Upper lobe of left lung (tissue), 4 donors: ENCODE measurements at regions not wholly inside any gene's neighbourhood (a gene's known extent, or its start where the extent isn't known, plus 50 kb on each side); places are given as distances from the start of the nearest gene placed in this dataset.

Source experiments
- EP300 ChIP-seq, 4 donors: sonication (generic); formaldehyde crosslinking; IDR thresholded peaks; one replicate each; pipeline ENCODE4 v1.5.1; 2017; ENCODE audit warnings: antibody characterized with exemption in 4 of 4, control low read depth in 2 of 4
- POLR2A ChIP-seq, 4 donors: fragments of 450-650 bp; IDR thresholded peaks; one replicate each; pipeline ENCODE4 v1.5.1; 2016 to 2017; ENCODE audit warnings: antibody characterized with exemption in 4 of 4, mild to moderate bottlenecking in 2 of 4
- POLR2AphosphoS5 ChIP-seq, 2 donors: sonication (generic); formaldehyde crosslinking; IDR thresholded peaks; one replicate each; pipeline ENCODE4 v1.5.1; 2017; ENCODE audit warnings: antibody characterized with exemption in 2 of 2
- TF ChIP-seq, protein P1 (sequence below), 6 experiments: fragments of 450-650 bp in 4 of 6; fragments of 200-600 bp in 2 of 6; sonication (generic) in 2 of 6; IDR thresholded peaks; one replicate each; pipeline ENCODE4 v1.5.1; 2016 to 2019; ENCODE audit warnings: antibody characterized with exemption in 6 of 6

DNA sequence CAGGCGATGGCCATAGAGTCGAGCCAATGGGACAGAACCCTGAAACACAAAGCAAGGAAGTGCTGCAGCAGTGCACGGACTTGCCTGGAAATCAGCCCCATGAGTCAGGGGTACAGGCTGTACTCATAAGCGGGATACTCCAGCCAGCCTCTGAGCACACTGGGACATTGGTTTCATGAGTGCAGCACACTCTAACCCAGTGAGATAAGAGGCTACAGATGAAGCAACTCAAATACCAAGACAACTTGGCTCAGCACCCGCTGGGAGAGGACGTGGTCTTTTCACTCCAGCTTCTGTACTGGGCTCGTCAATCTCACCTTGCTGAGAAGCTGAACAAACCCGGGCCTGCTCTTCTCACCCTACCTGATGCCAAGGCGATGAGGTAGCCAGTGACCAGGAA lies 98.2 kb downstream of the AXIN2 start:
- peak; percentile 98 to 99 for TF ChIP-seq POLR2AphosphoS5 (IDR thresholded peaks at IDR 0.05)
- peak in 1 of 4 donors; percentile 43 for TF ChIP-seq POLR2A (IDR thresholded peaks at IDR 0.05)
- TF ChIP-seq, protein P1, sequence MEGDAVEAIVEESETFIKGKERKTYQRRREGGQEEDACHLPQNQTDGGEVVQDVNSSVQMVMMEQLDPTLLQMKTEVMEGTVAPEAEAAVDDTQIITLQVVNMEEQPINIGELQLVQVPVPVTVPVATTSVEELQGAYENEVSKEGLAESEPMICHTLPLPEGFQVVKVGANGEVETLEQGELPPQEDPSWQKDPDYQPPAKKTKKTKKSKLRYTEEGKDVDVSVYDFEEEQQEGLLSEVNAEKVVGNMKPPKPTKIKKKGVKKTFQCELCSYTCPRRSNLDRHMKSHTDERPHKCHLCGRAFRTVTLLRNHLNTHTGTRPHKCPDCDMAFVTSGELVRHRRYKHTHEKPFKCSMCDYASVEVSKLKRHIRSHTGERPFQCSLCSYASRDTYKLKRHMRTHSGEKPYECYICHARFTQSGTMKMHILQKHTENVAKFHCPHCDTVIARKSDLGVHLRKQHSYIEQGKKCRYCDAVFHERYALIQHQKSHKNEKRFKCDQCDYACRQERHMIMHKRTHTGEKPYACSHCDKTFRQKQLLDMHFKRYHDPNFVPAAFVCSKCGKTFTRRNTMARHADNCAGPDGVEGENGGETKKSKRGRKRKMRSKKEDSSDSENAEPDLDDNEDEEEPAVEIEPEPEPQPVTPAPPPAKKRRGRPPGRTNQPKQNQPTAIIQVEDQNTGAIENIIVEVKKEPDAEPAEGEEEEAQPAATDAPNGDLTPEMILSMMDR (IDR thresholded peaks at IDR 0.05) = no peak
- peak; percentile 96 to 100 (median 99) for TF ChIP-seq EP300 (IDR thresholded peaks at IDR 0.05)
